Heart left ventricle (tissue), 13 donors: ENCODE measurements at regions not wholly inside any gene's neighbourhood (a gene's known extent, or its start where the extent isn't known, plus 50 kb on each side); places are given as distances from the start of the nearest gene placed in this dataset.

Experiments
- CTCF ChIP-seq, 12 donors: fragments of 200-600 bp; sonication (generic) in 4 of 12; IDR thresholded peaks; one replicate each; pipeline versions ENCODE4 v1.5.0 to v1.8.0; 2018 to 2022; ENCODE audit warnings: antibody characterized with exemption in 12 of 12, mild to moderate bottlenecking in 5 of 12
- POLR2A ChIP-seq, 2 donors: fragments of 450-650 bp; IDR thresholded peaks; one replicate each; pipeline ENCODE4 v1.6.1; 2017; ENCODE audit warnings: antibody characterized with exemption in 2 of 2, mild to moderate bottlenecking in 2 of 2, moderate library complexity in 2 of 2
- donor health status: ischemic (EF 13 %, LVEDD 7.1; RV severe dilation, severe dysfunction).
- donor health status: DM: no; HTN: yes; CAD: no.
- donor health status: DM: no; HTN: no; CAD: no.
- donor health status: ischemic (EF 25% LVEDD 6.9; RV normal size, moderate dysfunction).
- donor health status: ischemic (EF 25% LVEDD 5.7; RV mildly dilated, moderate dysfunction).
- donor health status: ischemic (EF 35%, LVEDD 5.7; RV mildly dilated, moderate dysfunction).
- donor health status: nonischemic (EF 11% LVEDD 7.7; RV severe dilation, severe dysfunction).
- donor health status: DM: yes; HTN: yes; CAD: no.
- donor health status: PGD.
- donor health status: ischemic (EF 29% LVEDD 5.4; RV normal size, mild dysfunction).
- donor health status: nonischemic (EF 23%, LVEDD 6.1; RV moderate dilation, normal function).

DNA sequence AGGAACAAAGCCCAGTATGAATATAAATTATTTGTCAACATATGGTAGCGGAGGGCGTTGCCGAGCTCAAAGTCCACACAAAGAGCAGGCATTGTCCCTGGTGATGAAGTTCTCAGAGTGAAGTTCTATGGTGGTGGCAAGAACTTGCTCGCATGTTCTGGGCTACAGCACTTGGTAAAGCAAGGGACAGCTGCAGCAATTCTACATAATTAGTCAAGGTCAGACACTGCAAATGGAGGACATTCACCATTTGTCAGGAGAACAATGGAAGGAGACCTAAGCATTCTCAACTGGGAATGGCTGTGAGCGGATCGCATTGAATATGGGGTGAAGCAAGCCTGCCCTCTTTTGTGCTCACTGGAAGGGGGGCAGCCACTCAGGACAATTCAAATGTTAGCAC lies 503.8 kb upstream of the ADAMTS16 start:
- no peak for TF ChIP-seq CTCF (IDR thresholded peaks at IDR 0.05)
- TF ChIP-seq POLR2A (IDR thresholded peaks at IDR 0.05): no peak
